ENCODE measurements at regions not wholly inside any gene's neighbourhood (a gene's known extent, or its start where the extent isn't known, plus 50 kb on each side); places are given as distances from the start of the nearest gene placed in this dataset.

- ChIA-PET POLR2A (no interaction called here), CTCF (interaction anchor here (0.6 kb wide), 1 partner anchor 37 kb away, joined by 3 read pairs; no protein-coding TSS in a partner anchor)
- TF ChIP-seq TARDBP (IDR thresholded peaks at IDR 0.05) (no peak), SP1 (IDR thresholded peaks at IDR 0.05) (no peak), ZNF384 (IDR thresholded peaks at IDR 0.05) (no peak), CTBP1 (IDR thresholded peaks at IDR 0.05; ENCODE audit: borderline replicate concordance) (no peak), FOXK2 (IDR thresholded peaks at IDR 0.05) (no peak), SUZ12 (IDR thresholded peaks at IDR 0.05) (no peak), FOXM1 (IDR thresholded peaks at IDR 0.05; ENCODE audit: borderline replicate concordance) (no peak), ARNT (IDR thresholded peaks at IDR 0.05) (no peak), FOXA1 (IDR thresholded peaks at IDR 0.05) (no peak), BHLHE40 (IDR thresholded peaks at IDR 0.05; ENCODE audit: borderline replicate concordance) (no peak), NFRKB (IDR thresholded peaks at IDR 0.05) (no peak), ELF4 (IDR thresholded peaks at IDR 0.05) (no peak), PKNOX1 (IDR thresholded peaks at IDR 0.05) (no peak), L3MBTL2 (conservative IDR thresholded peaks at IDR 0.05) (no peak), LEF1 (IDR thresholded peaks at IDR 0.05; ENCODE audit: borderline replicate concordance) (no peak), HDGF (IDR thresholded peaks at IDR 0.05; ENCODE audit: borderline replicate concordance) (no peak)
- DNase-seq (ENCODE audit: extremely low spot score) = no peak
These were observed 454.8 kb upstream of the CDH11 start for GRCh38 chr16:65576631-65577030.

DNA sequence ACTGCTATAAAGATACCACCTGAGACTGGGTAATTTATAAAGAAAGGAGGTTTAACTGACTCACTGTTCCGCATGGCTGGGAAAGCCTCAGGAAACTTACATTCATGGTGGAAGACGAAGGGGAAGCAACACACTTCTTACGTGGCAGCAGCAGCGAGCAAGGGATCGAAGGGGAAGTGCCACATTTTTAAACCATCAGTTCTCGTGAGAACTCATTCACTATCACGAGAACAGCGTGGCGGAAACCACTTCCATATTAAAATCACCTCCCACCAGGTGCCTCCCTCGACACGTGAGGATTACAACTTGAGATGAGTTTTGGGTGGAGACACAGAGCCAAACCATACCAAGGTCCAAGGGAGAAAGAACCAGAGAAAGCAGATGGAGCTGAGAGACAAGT is 454.3 kb upstream of the CDH11 start:
- no peak for DNase-seq (ENCODE audit: extremely low spot score)
- POLR2A ChIA-PET = no interaction called here
- CTCF ChIA-PET = no interaction called here
- no peak for TF ChIP-seq L3MBTL2 (conservative IDR thresholded peaks at IDR 0.05)
- no peak for TF ChIP-seq ELF4 (IDR thresholded peaks at IDR 0.05)
- TF ChIP-seq PKNOX1 (IDR thresholded peaks at IDR 0.05) = no peak
- TF ChIP-seq FOXM1 (IDR thresholded peaks at IDR 0.05; ENCODE audit: borderline replicate concordance) = no peak
- TF ChIP-seq FOXA1 (IDR thresholded peaks at IDR 0.05) = no peak
- TF ChIP-seq ZNF384 (IDR thresholded peaks at IDR 0.05) = no peak
- no peak for TF ChIP-seq TARDBP (IDR thresholded peaks at IDR 0.05)
- TF ChIP-seq SUZ12 (IDR thresholded peaks at IDR 0.05) = no peak
- no peak for TF ChIP-seq BHLHE40 (IDR thresholded peaks at IDR 0.05; ENCODE audit: borderline replicate concordance)
- TF ChIP-seq NFRKB (IDR thresholded peaks at IDR 0.05) = no peak
- TF ChIP-seq HDGF (IDR thresholded peaks at IDR 0.05; ENCODE audit: borderline replicate concordance) = no peak
- TF ChIP-seq LEF1 (IDR thresholded peaks at IDR 0.05; ENCODE audit: borderline replicate concordance) = no peak
- TF ChIP-seq FOXK2 (IDR thresholded peaks at IDR 0.05) = no peak
- no peak for TF ChIP-seq CTBP1 (IDR thresholded peaks at IDR 0.05; ENCODE audit: borderline replicate concordance)
- TF ChIP-seq SP1 (IDR thresholded peaks at IDR 0.05) = no peak
- TF ChIP-seq ARNT (IDR thresholded peaks at IDR 0.05) = no peak

DNA sequence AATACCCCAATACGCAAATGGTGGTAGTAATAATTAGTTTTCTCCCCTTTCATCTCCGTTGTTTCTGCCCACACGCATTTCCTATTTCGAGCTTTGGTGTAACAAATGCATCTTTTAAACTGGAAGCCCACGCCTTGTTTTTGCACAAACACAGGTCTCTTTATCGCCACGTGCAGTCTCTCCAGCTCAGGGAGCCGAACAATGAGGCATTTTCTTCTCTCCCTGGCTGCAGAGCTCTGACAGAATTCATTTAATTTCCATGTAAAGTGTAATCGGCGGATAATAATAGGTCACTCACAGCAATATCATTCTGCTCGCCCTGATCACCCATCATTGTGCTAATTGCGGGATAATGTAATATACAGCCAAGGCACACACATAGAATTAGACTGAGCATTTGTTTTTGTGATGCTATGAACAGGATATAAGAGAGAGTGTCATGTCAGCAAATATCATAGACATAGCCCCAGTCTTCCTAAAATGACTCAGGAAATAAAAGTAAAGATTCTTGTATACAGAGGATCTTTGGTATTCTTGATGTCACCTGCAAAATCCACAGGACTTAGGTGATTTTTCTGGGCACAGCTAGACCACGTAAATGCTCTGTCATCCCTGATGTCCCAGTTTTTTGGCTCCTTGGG is 452.6 kb upstream of the CDH11 start:
- TF ChIP-seq TARDBP (IDR thresholded peaks at IDR 0.05) (no peak), ARNT (IDR thresholded peaks at IDR 0.05) (no peak), FOXK2 (IDR thresholded peaks at IDR 0.05) (no peak), L3MBTL2 (conservative IDR thresholded peaks at IDR 0.05) (no peak), HDGF (IDR thresholded peaks at IDR 0.05; ENCODE audit: borderline replicate concordance) (no peak), FOXM1 (IDR thresholded peaks at IDR 0.05; ENCODE audit: borderline replicate concordance) (no peak)
- DNase-seq (ENCODE audit: extremely low spot score) = no peak
- ChIA-PET CTCF (no interaction called here), POLR2A (no interaction called here)

DNA sequence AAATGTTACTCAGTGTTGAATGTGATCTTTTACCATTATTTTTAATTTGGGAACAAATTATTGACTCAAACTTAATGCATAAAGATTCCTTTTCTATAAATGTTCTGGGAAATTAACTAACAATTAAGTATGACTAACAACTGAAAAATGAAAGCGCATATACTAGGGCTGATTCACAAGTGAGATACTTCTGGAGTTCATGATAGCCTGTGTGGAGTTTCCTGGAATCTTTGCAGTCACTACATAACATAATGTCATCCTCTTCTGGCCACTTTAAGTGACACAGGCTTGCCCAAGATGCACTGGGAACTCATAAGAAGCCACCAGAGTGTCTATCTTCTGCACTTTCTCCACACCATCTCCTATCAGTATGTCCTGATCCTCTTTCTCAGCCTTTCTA is 450.3 kb upstream of the CDH11 start:
- no peak for DNase-seq (ENCODE audit: extremely low spot score)
- ChIA-PET POLR2A (no interaction called here), CTCF (no interaction called here)
- TF ChIP-seq SP1 (IDR thresholded peaks at IDR 0.05) = no peak
- TF ChIP-seq HDGF (IDR thresholded peaks at IDR 0.05; ENCODE audit: borderline replicate concordance) = no peak
- TF ChIP-seq ARNT (IDR thresholded peaks at IDR 0.05) = no peak
- TF ChIP-seq BHLHE40 (IDR thresholded peaks at IDR 0.05; ENCODE audit: borderline replicate concordance) = no peak
- no peak for TF ChIP-seq FOXA1 (IDR thresholded peaks at IDR 0.05)
- no peak for TF ChIP-seq ELF4 (IDR thresholded peaks at IDR 0.05)
- no peak for TF ChIP-seq FOXK2 (IDR thresholded peaks at IDR 0.05)
- TF ChIP-seq LEF1 (IDR thresholded peaks at IDR 0.05; ENCODE audit: borderline replicate concordance) = no peak
- TF ChIP-seq PKNOX1 (IDR thresholded peaks at IDR 0.05) = no peak
- TF ChIP-seq NFRKB (IDR thresholded peaks at IDR 0.05) = no peak
- TF ChIP-seq TARDBP (IDR thresholded peaks at IDR 0.05) = no peak
- TF ChIP-seq SUZ12 (IDR thresholded peaks at IDR 0.05) = no peak
- TF ChIP-seq ZNF384 (IDR thresholded peaks at IDR 0.05) = no peak

- CTCF ChIA-PET = no interaction called here
- POLR2A ChIA-PET = no interaction called here
- TF ChIP-seq L3MBTL2 (conservative IDR thresholded peaks at IDR 0.05) (no peak), SP1 (IDR thresholded peaks at IDR 0.05) (no peak), SUZ12 (IDR thresholded peaks at IDR 0.05) (no peak), FOXM1 (IDR thresholded peaks at IDR 0.05; ENCODE audit: borderline replicate concordance) (no peak), HDGF (IDR thresholded peaks at IDR 0.05; ENCODE audit: borderline replicate concordance) (no peak), FOXA1 (IDR thresholded peaks at IDR 0.05) (no peak), ELF4 (IDR thresholded peaks at IDR 0.05) (no peak), TARDBP (IDR thresholded peaks at IDR 0.05) (no peak), CTBP1 (IDR thresholded peaks at IDR 0.05; ENCODE audit: borderline replicate concordance) (no peak), ARNT (IDR thresholded peaks at IDR 0.05) (no peak), NFRKB (IDR thresholded peaks at IDR 0.05) (no peak), LEF1 (IDR thresholded peaks at IDR 0.05; ENCODE audit: borderline replicate concordance) (no peak), FOXK2 (IDR thresholded peaks at IDR 0.05) (no peak), ZNF384 (IDR thresholded peaks at IDR 0.05) (no peak), PKNOX1 (IDR thresholded peaks at IDR 0.05) (no peak), BHLHE40 (IDR thresholded peaks at IDR 0.05; ENCODE audit: borderline replicate concordance) (no peak)
- DNase-seq (ENCODE audit: extremely low spot score) = no peak
These were observed 448.4 kb upstream of the CDH11 start for GRCh38 chr16:65570261-65570660.

All from HEK293T (cell line).